Fibroblast of the aortic adventitia (primary cell): ENCODE measurements at regions not wholly inside any gene's neighbourhood (a gene's known extent, or its start where the extent isn't known, plus 50 kb on each side); places are given as distances from the start of the nearest gene placed in this dataset.

Source experiments
- DNase-seq: peaks from one replicate; pipeline ENCODE4 v3.0.0-alpha.2; 2010; ENCODE audit warnings: low read depth
- H3K4me3 ChIP-seq: 2 replicates; pipeline ENCODE4 v1.5.1; 2011; ENCODE audit warnings: low read depth, mild to moderate bottlenecking, control low read depth, low read length, moderate library complexity
- TF ChIP-seq, protein P1 (sequence below): IDR thresholded peaks from 2 replicates; pipeline ENCODE4 v1.5.1; 2011; ENCODE audit warnings: mild to moderate bottlenecking, low read length, control low read depth, inconsistent platforms; ENCODE audit not compliant: insufficient read depth

DNA sequence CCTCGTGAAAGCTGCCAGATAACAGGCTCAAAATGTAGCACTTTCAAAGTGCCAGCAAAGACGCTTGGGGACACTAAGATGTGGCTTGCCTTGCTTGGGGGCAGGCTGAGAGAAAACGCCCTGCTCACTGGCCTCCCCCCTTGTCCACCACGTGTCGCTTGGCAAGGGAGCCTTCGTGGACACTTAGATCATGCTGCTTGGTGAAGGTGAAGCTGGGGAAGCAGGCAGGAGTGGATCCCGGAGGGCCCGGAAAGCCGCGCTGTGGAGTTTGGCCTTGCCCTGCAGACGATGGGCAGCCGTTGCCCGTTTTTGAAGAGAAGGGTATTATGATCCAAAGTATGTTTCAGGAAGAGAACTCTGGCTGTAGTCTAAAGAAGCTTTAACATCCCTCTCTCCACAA is 53.4 kb upstream of the BDKRB2 start:
- no peak for DNase-seq
- TF ChIP-seq, protein P1, sequence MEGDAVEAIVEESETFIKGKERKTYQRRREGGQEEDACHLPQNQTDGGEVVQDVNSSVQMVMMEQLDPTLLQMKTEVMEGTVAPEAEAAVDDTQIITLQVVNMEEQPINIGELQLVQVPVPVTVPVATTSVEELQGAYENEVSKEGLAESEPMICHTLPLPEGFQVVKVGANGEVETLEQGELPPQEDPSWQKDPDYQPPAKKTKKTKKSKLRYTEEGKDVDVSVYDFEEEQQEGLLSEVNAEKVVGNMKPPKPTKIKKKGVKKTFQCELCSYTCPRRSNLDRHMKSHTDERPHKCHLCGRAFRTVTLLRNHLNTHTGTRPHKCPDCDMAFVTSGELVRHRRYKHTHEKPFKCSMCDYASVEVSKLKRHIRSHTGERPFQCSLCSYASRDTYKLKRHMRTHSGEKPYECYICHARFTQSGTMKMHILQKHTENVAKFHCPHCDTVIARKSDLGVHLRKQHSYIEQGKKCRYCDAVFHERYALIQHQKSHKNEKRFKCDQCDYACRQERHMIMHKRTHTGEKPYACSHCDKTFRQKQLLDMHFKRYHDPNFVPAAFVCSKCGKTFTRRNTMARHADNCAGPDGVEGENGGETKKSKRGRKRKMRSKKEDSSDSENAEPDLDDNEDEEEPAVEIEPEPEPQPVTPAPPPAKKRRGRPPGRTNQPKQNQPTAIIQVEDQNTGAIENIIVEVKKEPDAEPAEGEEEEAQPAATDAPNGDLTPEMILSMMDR = no peak
- H3K4me3 ChIP-seq = no peak overlapping the region

DNA sequence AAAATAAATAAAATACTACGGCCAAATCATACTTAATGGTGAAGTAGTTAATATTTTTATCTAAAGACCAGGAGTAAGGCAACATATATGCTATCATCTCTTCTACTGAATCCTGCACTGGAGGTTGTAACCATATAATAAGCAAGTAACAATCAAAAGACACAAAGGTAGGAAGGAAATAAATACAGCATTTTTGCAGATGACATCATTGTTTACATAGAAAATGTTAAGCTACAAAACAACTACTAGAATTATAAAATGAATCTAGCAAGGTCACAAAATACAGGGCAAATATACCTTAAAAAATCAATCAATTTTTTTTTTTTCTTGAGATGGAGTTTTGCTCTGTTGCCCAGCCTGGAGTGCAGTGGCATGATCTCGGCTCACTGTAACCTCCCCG is 51.6 kb upstream of the BDKRB2 start:
- H3K4me3 ChIP-seq = no peak overlapping the region
- DNase-seq = no peak
- TF ChIP-seq, protein P1 = no peak
